ENCODE measurements at regions not wholly inside any gene's neighbourhood (a gene's known extent, or its start where the extent isn't known, plus 50 kb on each side); places are given as distances from the start of the nearest gene placed in this dataset.
"Not testable (repeated sequence)": the region's sequence is repeated elsewhere in the genome, so short reads cannot be mapped to it uniquely, and the experiment has no call there.

GRCh38 chr22:12402531-12402930 is 3125.5 kb upstream of the OR11H1 start:
- not testable (repeated sequence) for TF ChIP-seq ELF3 (CRISPR knock-in tag; IDR thresholded peaks at IDR 0.05); EZH2 (conservative IDR thresholded peaks at IDR 0.05; ENCODE audit: low read depth, low read length); CEBPB (IDR thresholded peaks at IDR 0.05; ENCODE audit: borderline replicate concordance, low read depth, low read length); ZNF562 (CRISPR knock-in tag; IDR thresholded peaks at IDR 0.05; ENCODE audit: borderline replicate concordance); ZFP37 (CRISPR knock-in tag; IDR thresholded peaks at IDR 0.05; ENCODE audit: borderline replicate concordance); JUNB (CRISPR knock-in tag; IDR thresholded peaks at IDR 0.05; ENCODE audit: borderline replicate concordance); ZBTB43 (CRISPR knock-in tag; conservative IDR thresholded peaks at IDR 0.05); ZSCAN21 (CRISPR knock-in tag; IDR thresholded peaks at IDR 0.05; ENCODE audit: borderline replicate concordance); RAD21 (CRISPR knock-in tag; IDR thresholded peaks at IDR 0.05); ZMAT5 (CRISPR knock-in tag; IDR thresholded peaks at IDR 0.05; ENCODE audit: borderline replicate concordance, low read depth)

Measured in HepG2 (cell line).